ENCODE measurements at regions not wholly inside any gene's neighbourhood (a gene's known extent, or its start where the extent isn't known, plus 50 kb on each side); places are given as distances from the start of the nearest gene placed in this dataset.

- Histone ChIP-seq H3K27ac (no peak overlapping the region), H3K4me3 (no peak overlapping the region), H3K9me3 (no peaks in the 10 kb centered on the region), H3K36me3 (no peaks in the 10 kb centered on the region), H3K4me1 (no peaks in the 10 kb centered on the region), H3K27me3 (no peaks in the 10 kb centered on the region)
- intact Hi-C loops (cut with DNase I; ENCODE audit: low total_unique reads), result no loop called here
- no peak for DNase-seq
- TF ChIP-seq POLR2A (IDR thresholded peaks at IDR 0.05) (no peak), CTCF (IDR thresholded peaks at IDR 0.05) (no peak)
These were observed 708.8 kb upstream of the MAN1A1 start for GRCh38 chr6:120058410-120058809.

GRCh38 chr6:120056085-120056484 lies 706.5 kb upstream of the MAN1A1 start:
- no peaks in the 10 kb centered on the region for H3K9me3 ChIP-seq
- no peak overlapping the region for H3K27ac ChIP-seq
- no peaks in the 10 kb centered on the region for H3K4me1 ChIP-seq
- intact Hi-C loops (cut with DNase I; ENCODE audit: low total_unique reads), result no loop called here
- TF ChIP-seq CTCF (IDR thresholded peaks at IDR 0.05), result no peak
- no peak for TF ChIP-seq POLR2A (IDR thresholded peaks at IDR 0.05)
- no peak for DNase-seq
- no peak overlapping the region for H3K4me3 ChIP-seq
- H3K27me3 ChIP-seq, result no peaks in the 10 kb centered on the region
- no peaks in the 10 kb centered on the region for H3K36me3 ChIP-seq

- no peak for DNase-seq
- Histone ChIP-seq H3K27ac (no peak overlapping the region), H3K4me3 (no peak overlapping the region), H3K27me3 (no peaks in the 10 kb centered on the region), H3K4me1 (no peaks in the 10 kb centered on the region), H3K36me3 (no peaks in the 10 kb centered on the region), H3K9me3 (no peaks in the 10 kb centered on the region)
- no peak for TF ChIP-seq POLR2A (IDR thresholded peaks at IDR 0.05)
- no peak for TF ChIP-seq CTCF (IDR thresholded peaks at IDR 0.05)
- intact Hi-C loops (cut with DNase I; ENCODE audit: low total_unique reads), result no loop called here
These were observed 705.5 kb upstream of the MAN1A1 start for GRCh38 chr6:120055071-120055470.

GRCh38 chr6:120039664-120040063 lies 690.1 kb upstream of the MAN1A1 start:
- no peaks in the 10 kb centered on the region for H3K27me3 ChIP-seq
- no peak for DNase-seq
- H3K4me1 ChIP-seq, result no peaks in the 10 kb centered on the region
- no peak for TF ChIP-seq CTCF (IDR thresholded peaks at IDR 0.05)
- TF ChIP-seq POLR2A (IDR thresholded peaks at IDR 0.05), result no peak
- H3K36me3 ChIP-seq, result no peaks in the 10 kb centered on the region
- H3K9me3 ChIP-seq, result no peaks in the 10 kb centered on the region
- H3K27ac ChIP-seq, result no peak overlapping the region
- H3K4me3 ChIP-seq, result no peak overlapping the region
- intact Hi-C loops (cut with DNase I; ENCODE audit: low total_unique reads), result no loop called here

GRCh38 chr6:120031837-120032236 lies 682.3 kb upstream of the MAN1A1 start:
- Histone ChIP-seq H3K36me3 (no peaks in the 10 kb centered on the region), H3K9me3 (no peaks in the 10 kb centered on the region), H3K27ac (no peak overlapping the region), H3K27me3 (no peaks in the 10 kb centered on the region), H3K4me3 (no peak overlapping the region), H3K4me1 (no peaks in the 10 kb centered on the region)
- DNase-seq, result no peak
- TF ChIP-seq POLR2A (IDR thresholded peaks at IDR 0.05) (no peak), CTCF (IDR thresholded peaks at IDR 0.05) (no peak)
- intact Hi-C loops (cut with DNase I; ENCODE audit: low total_unique reads), result no loop called here

All from uterus (tissue), 3 donors.